A549 (cell line): ENCODE measurements at regions not wholly inside any gene's neighbourhood (a gene's known extent, or its start where the extent isn't known, plus 50 kb on each side); places are given as distances from the start of the nearest gene placed in this dataset.

ENCODE experiments used
- BHLHE40 ChIP-seq: IDR thresholded peaks from 2 replicates; pipeline ENCODE4 v1.6.1; 2012; ENCODE audit warnings: low read depth, low read length, inconsistent platforms
- ESRRA ChIP-seq: fragments of 150-350 bp; IDR thresholded peaks from 2 replicates; pipeline ENCODE4 v1.6.1; 2014; ENCODE audit warnings: mild to moderate bottlenecking, low read length, borderline replicate concordance
- HDAC2 ChIP-seq: fragments of 200-600 bp; sonication (generic); IDR thresholded peaks from 2 replicates; pipeline ENCODE4 v1.6.1; 2016
- JUN ChIP-seq, 2 experiments: fragments of >200 bp; sonication (Bioruptor Twin); formaldehyde crosslinking; IDR thresholded peaks; 2 replicates in 1 of 2; 3 replicates in 1 of 2; pipeline ENCODE4 v1.6.1; 2016 to 2017
- PHF8 ChIP-seq: fragments of 200-600 bp; sonication (generic); IDR thresholded peaks from 2 replicates; pipeline ENCODE4 v1.6.1; 2016; ENCODE audit warnings: low read depth, mild to moderate bottlenecking, antibody characterized with exemption, moderate library complexity, borderline replicate concordance
- POLR2A ChIP-seq: IDR thresholded peaks from 2 replicates; pipeline ENCODE4 v1.6.1; 2012; ENCODE audit warnings: mild to moderate bottlenecking, low read length
- RCOR1 ChIP-seq: fragments of 150-350 bp; IDR thresholded peaks from 2 replicates; pipeline ENCODE4 v1.6.1; 2014; ENCODE audit warnings: antibody characterized with exemption, low read length, low read depth
- SMC3 ChIP-seq: fragments of >200 bp; sonication (Bioruptor Twin); formaldehyde crosslinking; IDR thresholded peaks from 3 replicates; pipeline ENCODE4 v1.6.1; 2018; ENCODE audit warnings: inconsistent platforms
- SREBF2 ChIP-seq: fragments of 450-650 bp; IDR thresholded peaks from 2 replicates; pipeline ENCODE4 v1.6.1; 2014; ENCODE audit warnings: mild to moderate bottlenecking, moderate library complexity
- ZSCAN20 ChIP-seq: fragments of 250-450 bp; sonication (Bioruptor Pico); IDR thresholded peaks from 2 replicates; pipeline ENCODE4 v1.8.0; 2022; ENCODE audit warnings: mild to moderate bottlenecking, moderate library complexity
- TF ChIP-seq, protein P1 (sequence below): IDR thresholded peaks from 2 replicates; pipeline ENCODE4 v1.6.1; 2012
- TF ChIP-seq, protein P2 (sequence below): IDR thresholded peaks from 2 replicates; pipeline ENCODE4 v1.6.1; 2012
- TF ChIP-seq, protein P3 (sequence below): fragments of >200 bp; sonication (Bioruptor Twin); formaldehyde crosslinking; IDR thresholded peaks from 3 replicates; pipeline ENCODE4 v1.5.1; 2016
- TF ChIP-seq, protein P4 (sequence below): fragments of 200-600 bp; sonication (generic); IDR thresholded peaks from 2 replicates; pipeline ENCODE4 v1.6.1; 2016; ENCODE audit warnings: antibody characterized with exemption, mild to moderate bottlenecking, moderate library complexity

DNA sequence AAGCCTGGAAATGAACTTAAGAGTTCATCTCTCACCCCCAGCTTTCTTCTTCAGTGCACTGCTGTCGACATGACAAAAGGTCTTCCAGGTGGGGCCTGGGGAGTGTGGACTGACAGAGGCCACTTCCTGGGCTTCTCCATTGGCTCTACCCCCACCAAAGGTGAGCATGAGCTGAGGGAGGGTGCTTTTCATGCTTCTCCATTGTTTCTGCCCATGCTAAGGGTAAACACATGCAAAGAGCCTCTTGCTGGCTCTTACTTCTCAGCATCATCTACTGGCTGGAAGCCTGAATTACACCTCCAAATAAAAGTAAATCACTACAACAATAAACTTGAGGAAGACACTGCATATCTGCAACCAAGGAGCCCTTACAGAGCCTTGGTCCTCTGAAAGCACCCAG lies 227.2 kb downstream of the EPM2A start:
- TF ChIP-seq, protein P1, sequence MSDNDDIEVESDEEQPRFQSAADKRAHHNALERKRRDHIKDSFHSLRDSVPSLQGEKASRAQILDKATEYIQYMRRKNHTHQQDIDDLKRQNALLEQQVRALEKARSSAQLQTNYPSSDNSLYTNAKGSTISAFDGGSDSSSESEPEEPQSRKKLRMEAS, result no peak
- TF ChIP-seq SREBF2, result no peak
- TF ChIP-seq POLR2A, result no peak
- TF ChIP-seq ESRRA, result no peak
- TF ChIP-seq JUN (IDR thresholded peaks at IDR 0.05), result no peak
- TF ChIP-seq, protein P2, sequence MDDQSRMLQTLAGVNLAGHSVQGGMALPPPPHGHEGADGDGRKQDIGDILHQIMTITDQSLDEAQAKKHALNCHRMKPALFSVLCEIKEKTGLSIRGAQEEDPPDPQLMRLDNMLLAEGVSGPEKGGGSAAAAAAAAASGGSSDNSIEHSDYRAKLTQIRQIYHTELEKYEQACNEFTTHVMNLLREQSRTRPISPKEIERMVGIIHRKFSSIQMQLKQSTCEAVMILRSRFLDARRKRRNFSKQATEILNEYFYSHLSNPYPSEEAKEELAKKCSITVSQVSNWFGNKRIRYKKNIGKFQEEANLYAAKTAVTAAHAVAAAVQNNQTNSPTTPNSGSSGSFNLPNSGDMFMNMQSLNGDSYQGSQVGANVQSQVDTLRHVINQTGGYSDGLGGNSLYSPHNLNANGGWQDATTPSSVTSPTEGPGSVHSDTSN, result no peak
- TF ChIP-seq, protein P3, sequence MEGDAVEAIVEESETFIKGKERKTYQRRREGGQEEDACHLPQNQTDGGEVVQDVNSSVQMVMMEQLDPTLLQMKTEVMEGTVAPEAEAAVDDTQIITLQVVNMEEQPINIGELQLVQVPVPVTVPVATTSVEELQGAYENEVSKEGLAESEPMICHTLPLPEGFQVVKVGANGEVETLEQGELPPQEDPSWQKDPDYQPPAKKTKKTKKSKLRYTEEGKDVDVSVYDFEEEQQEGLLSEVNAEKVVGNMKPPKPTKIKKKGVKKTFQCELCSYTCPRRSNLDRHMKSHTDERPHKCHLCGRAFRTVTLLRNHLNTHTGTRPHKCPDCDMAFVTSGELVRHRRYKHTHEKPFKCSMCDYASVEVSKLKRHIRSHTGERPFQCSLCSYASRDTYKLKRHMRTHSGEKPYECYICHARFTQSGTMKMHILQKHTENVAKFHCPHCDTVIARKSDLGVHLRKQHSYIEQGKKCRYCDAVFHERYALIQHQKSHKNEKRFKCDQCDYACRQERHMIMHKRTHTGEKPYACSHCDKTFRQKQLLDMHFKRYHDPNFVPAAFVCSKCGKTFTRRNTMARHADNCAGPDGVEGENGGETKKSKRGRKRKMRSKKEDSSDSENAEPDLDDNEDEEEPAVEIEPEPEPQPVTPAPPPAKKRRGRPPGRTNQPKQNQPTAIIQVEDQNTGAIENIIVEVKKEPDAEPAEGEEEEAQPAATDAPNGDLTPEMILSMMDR, result no peak
- TF ChIP-seq, protein P4, sequence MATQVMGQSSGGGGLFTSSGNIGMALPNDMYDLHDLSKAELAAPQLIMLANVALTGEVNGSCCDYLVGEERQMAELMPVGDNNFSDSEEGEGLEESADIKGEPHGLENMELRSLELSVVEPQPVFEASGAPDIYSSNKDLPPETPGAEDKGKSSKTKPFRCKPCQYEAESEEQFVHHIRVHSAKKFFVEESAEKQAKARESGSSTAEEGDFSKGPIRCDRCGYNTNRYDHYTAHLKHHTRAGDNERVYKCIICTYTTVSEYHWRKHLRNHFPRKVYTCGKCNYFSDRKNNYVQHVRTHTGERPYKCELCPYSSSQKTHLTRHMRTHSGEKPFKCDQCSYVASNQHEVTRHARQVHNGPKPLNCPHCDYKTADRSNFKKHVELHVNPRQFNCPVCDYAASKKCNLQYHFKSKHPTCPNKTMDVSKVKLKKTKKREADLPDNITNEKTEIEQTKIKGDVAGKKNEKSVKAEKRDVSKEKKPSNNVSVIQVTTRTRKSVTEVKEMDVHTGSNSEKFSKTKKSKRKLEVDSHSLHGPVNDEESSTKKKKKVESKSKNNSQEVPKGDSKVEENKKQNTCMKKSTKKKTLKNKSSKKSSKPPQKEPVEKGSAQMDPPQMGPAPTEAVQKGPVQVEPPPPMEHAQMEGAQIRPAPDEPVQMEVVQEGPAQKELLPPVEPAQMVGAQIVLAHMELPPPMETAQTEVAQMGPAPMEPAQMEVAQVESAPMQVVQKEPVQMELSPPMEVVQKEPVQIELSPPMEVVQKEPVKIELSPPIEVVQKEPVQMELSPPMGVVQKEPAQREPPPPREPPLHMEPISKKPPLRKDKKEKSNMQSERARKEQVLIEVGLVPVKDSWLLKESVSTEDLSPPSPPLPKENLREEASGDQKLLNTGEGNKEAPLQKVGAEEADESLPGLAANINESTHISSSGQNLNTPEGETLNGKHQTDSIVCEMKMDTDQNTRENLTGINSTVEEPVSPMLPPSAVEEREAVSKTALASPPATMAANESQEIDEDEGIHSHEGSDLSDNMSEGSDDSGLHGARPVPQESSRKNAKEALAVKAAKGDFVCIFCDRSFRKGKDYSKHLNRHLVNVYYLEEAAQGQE, result no peak
- no peak for TF ChIP-seq PHF8
- no peak for TF ChIP-seq HDAC2
- TF ChIP-seq RCOR1, result no peak
- TF ChIP-seq ZSCAN20 (CRISPR knock-in tag), result no peak
- TF ChIP-seq SMC3, result no peak
- TF ChIP-seq BHLHE40, result no peak
